HCT116 (cell line): ENCODE measurements at regions not wholly inside any gene's neighbourhood (a gene's known extent, or its start where the extent isn't known, plus 50 kb on each side); places are given as distances from the start of the nearest gene placed in this dataset.

Experiments used
- ATAC-seq: fragments of 200-7000 bp; cut with Tn5 transposase; 2 replicates; pipeline ENCODE4 v1.9.1; 2020; ENCODE audit warnings: mild to moderate bottlenecking, moderate library complexity
- BruUV-seq: library from RNA; stranded (reverse); fragments of 400-500 nt; replicated peaks from 2 replicates; lab custom pipeline; 2021; lab: Mats Ljungman, UMichigan
- CTCF ChIA-PET: fragments of 300-600 bp; sonication (Branson Sonifier 250); formaldehyde crosslinking; loops from one replicate; lab custom pipeline; 2021; ENCODE audit warnings: antibody characterized with exemption; lab: Charles Lee
- POLR2A ChIA-PET: fragments of 300-600, 350-600 bp; sonication (Branson Sonifier 250); formaldehyde crosslinking; loops from one replicate; lab custom pipeline; 2021; ENCODE audit warnings: antibody characterized with exemption; lab: Charles Lee
- RAD21 ChIA-PET, 2 experiments: fragments of 300-600 bp; sonication (Branson Sonifier 250); formaldehyde crosslinking; loops; one replicate each; lab custom pipeline; 2023; ENCODE audit warnings: low total read pairs in 2 of 2; ENCODE audit not compliant: uncharacterized antibody in 2 of 2, unreplicated experiment in 2 of 2, low non-redundant PET in 1 of 2; lab: Charles Lee
- DNase-seq: peaks from one replicate; pipeline ENCODE4 v3.0.0-alpha.2; 2010; ENCODE audit warnings: low read depth, low spot score
- H2AFZ ChIP-seq: fragments of 200-600 bp; shearing (Covaris generic), sonication (generic); 2 replicates; pipeline ENCODE4 v1.6.1; 2017; ENCODE audit warnings: low read depth, mixed run types, mixed read lengths, antibody characterized with exemption, low read length; ENCODE audit not compliant: poor library complexity, severe bottlenecking
- H3K27ac ChIP-seq: 2 replicates; pipeline ENCODE4 v1.5.1; 2012; ENCODE audit warnings: low read depth, low read length
- H3K27me3 ChIP-seq: fragments of 200-600 bp; sonication (generic); 2 replicates; pipeline ENCODE4 v1.6.1; 2016; ENCODE audit warnings: mixed run types, low read length, mixed read lengths; ENCODE audit not compliant: insufficient read depth
- H3K36me3 ChIP-seq, 2 experiments: fragments of 200-500 bp in 1 of 2; fragments of 200-600 bp in 1 of 2; sonication (Bioruptor generic) in 1 of 2; sonication (generic) in 1 of 2; 2 replicates each; pipeline versions ENCODE4 v1.5.1 to v1.6.1; 2014 to 2016; ENCODE audit warnings: low read length in 2 of 2, inconsistent platforms in 1 of 2, mixed read lengths in 1 of 2, mixed run types in 1 of 2; ENCODE audit not compliant: insufficient read depth in 2 of 2, control insufficient read depth in 1 of 2
- H3K4me1 ChIP-seq, 2 experiments: fragments of 200-600 bp in 1 of 2; sonication (generic) in 1 of 2; 2 replicates each; pipeline versions ENCODE4 v1.5.1 to v1.6.1; 2012 to 2017; ENCODE audit warnings: low read length in 2 of 2, inconsistent platforms in 1 of 2, mild to moderate bottlenecking in 1 of 2, mixed read lengths in 1 of 2, mixed run types in 1 of 2, moderate library complexity in 1 of 2; ENCODE audit not compliant: insufficient read depth in 2 of 2, control insufficient read depth in 1 of 2
- H3K4me2 ChIP-seq: fragments of 200-600 bp; sonication (generic); 2 replicates; pipeline ENCODE4 v1.6.1; 2017; ENCODE audit warnings: mixed run types, low read length, mixed read lengths
- H3K4me3 ChIP-seq, 2 experiments: fragments of 200-600 bp in 1 of 2; sonication (generic) in 1 of 2; replicated peaks in 1 of 2; 2 replicates each; pipeline ENCODE4 v1.5.1; 2011 to 2016; ENCODE audit warnings: low read length in 2 of 2, control low read depth in 1 of 2, low read depth in 1 of 2, mild to moderate bottlenecking in 1 of 2, mixed read lengths in 1 of 2, mixed run types in 1 of 2
- H3K79me2 ChIP-seq: fragments of 200-600 bp; sonication (generic); 2 replicates; pipeline ENCODE4 v1.6.1; 2017; ENCODE audit warnings: mild to moderate bottlenecking, mixed run types, low read length, moderate library complexity, mixed read lengths; ENCODE audit not compliant: insufficient read depth
- H3K9ac ChIP-seq: fragments of 200-600 bp; sonication (generic); 2 replicates; pipeline ENCODE4 v1.6.1; 2016; ENCODE audit warnings: low read length, mixed read lengths
- H3K9me2 ChIP-seq: fragments of 200-600 bp; sonication (generic), shearing (Covaris generic); 2 replicates; pipeline ENCODE4 v1.6.1; 2017; ENCODE audit warnings: mixed run types, mild to moderate bottlenecking, moderate library complexity; ENCODE audit not compliant: insufficient read depth
- H3K9me3 ChIP-seq, 2 experiments: fragments of 200-500 bp in 1 of 2; fragments of 200-600 bp in 1 of 2; sonication (Bioruptor generic) in 1 of 2; sonication (generic) in 1 of 2; 2 replicates each; pipeline ENCODE4 v1.6.1; 2014 to 2017; ENCODE audit warnings: low read length in 2 of 2, mixed read lengths in 2 of 2, inconsistent platforms in 1 of 2, low read depth in 1 of 2, mild to moderate bottlenecking in 1 of 2, mixed run types in 1 of 2, moderate library complexity in 1 of 2; ENCODE audit not compliant: control insufficient read depth in 1 of 2, insufficient read depth in 1 of 2
- H4K20me1 ChIP-seq: fragments of 200-600 bp; sonication (generic), shearing (Covaris generic); 2 replicates; pipeline ENCODE4 v1.6.1; 2017; ENCODE audit warnings: mixed run types, mild to moderate bottlenecking, moderate library complexity; ENCODE audit not compliant: insufficient read depth
- CEBPB ChIP-seq: IDR thresholded peaks from 2 replicates; pipeline ENCODE4 v1.6.1; 2012; ENCODE audit warnings: low read depth
- ELF1 ChIP-seq: IDR thresholded peaks from 2 replicates; pipeline ENCODE4 v1.6.1; 2012; ENCODE audit warnings: low read depth, borderline replicate concordance
- FOSL1 ChIP-seq: IDR thresholded peaks from 2 replicates; pipeline ENCODE4 v1.6.1; 2012; ENCODE audit warnings: low read depth
- JUND ChIP-seq: IDR thresholded peaks from 2 replicates; pipeline ENCODE4 v1.6.1; 2012
- POLR2A ChIP-seq: IDR thresholded peaks from 2 replicates; pipeline ENCODE4 v1.7.0; 2011; ENCODE audit warnings: borderline replicate concordance; ENCODE audit not compliant: insufficient read depth, insufficient read length; ENCODE audit errors: extremely low read depth
- RAD21 ChIP-seq: IDR thresholded peaks from 2 replicates; pipeline ENCODE4 v1.6.1; 2012; ENCODE audit warnings: low read depth, mild to moderate bottlenecking
- SIN3A ChIP-seq: IDR thresholded peaks from 2 replicates; pipeline ENCODE4 v1.6.1; 2012; ENCODE audit warnings: low read depth
- ZFX ChIP-seq: fragments of 450-650 bp; IDR thresholded peaks from 2 replicates; pipeline ENCODE4 v1.6.1; 2017
- ZNF274 ChIP-seq: fragments of 200-500 bp; sonication (Bioruptor generic); IDR thresholded peaks from 2 replicates; pipeline ENCODE4 v1.6.1; 2014; ENCODE audit warnings: mild to moderate bottlenecking, low read depth, low read length, inconsistent platforms
- intact Hi-C: fragments of 100-400 bp; cut with micrococcal nuclease; formaldehyde crosslinking; loops from 2 replicates; pipeline ENCODE4 v1.10.0; 2022
- TF ChIP-seq, protein P1 (sequence below), 3 experiments: fragments of 200-600 bp in 1 of 3; sonication (generic) in 1 of 3; IDR thresholded peaks in 2 of 3; conservative IDR thresholded peaks in 1 of 3; 2 replicates each; pipeline ENCODE4 v1.5.1; 2012 to 2017; ENCODE audit warnings: low read depth in 2 of 3, low read length in 2 of 3, antibody characterized with exemption in 1 of 3, borderline replicate concordance in 1 of 3, control low read depth in 1 of 3, mild to moderate bottlenecking in 1 of 3, mixed read lengths in 1 of 3, mixed run types in 1 of 3, moderate library complexity in 1 of 3; ENCODE audit not compliant: insufficient read depth in 1 of 3
- TF ChIP-seq, protein P2 (sequence below): IDR thresholded peaks from 2 replicates; pipeline ENCODE4 v1.6.1; 2012
- TF ChIP-seq, protein P3 (sequence below): IDR thresholded peaks from 2 replicates; pipeline ENCODE4 v1.6.1; 2012; ENCODE audit warnings: low read depth
- TF ChIP-seq, protein P4 (sequence below): IDR thresholded peaks from 2 replicates; pipeline ENCODE4 v1.6.1; 2012

DNA sequence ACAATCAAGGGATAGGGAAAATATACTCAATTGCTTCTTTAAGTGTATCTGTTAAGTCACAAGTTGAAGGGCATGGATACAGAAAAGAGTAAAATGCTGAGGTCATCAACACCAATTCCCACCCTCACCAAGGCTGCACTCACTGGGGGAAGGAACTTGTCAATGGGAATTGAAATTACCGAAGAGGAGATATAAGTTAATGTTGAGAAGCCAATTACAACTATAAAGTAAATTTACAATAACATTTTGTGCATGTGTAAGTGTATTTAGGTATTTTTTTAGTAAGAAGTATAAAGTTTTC lies 255.1 kb upstream of the KCNIP4 start:
- H4K20me1 ChIP-seq, result no peaks in the 10 kb centered on the region
- no peak for ATAC-seq

DNA sequence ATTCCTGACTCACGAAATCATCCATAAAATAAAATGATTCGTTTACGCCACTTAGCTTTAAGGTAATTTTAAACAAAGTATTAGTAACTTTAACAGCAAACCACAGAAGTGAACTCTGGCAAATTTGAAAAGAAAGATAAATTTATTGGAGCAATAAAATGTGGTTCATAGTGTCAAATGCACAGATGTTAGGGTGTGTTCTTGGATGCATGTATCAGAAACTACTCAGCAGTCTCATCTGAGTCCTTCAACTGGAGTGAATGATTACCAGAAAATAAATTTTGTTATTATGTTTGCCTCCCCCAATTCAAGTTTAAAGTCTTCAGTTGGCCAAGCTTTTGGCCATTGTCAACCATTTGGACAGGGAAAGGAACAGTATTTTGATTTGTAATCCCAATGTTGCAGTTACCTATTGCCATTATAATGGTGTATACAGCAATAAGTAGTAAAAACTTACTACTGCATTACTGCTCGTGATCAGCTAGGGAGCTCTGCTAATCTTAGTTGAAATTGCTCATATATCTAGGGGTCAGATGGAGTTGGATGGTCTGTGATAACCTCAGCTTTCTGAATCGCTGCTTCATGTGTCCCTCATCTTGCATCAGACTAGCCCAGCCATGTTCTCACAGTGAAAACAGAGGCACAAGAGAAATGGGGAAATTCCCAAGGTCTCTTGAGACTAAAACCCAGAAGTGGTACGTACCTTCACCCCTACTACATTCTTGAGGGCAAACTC lies 254.6 kb upstream of the KCNIP4 start:
- H3K9ac ChIP-seq, result no peak overlapping the region
- ATAC-seq (no peak), DNase-seq (no peak)
- POLR2A ChIA-PET, result no interaction called here
- H3K79me2 ChIP-seq, result no peaks in the 10 kb centered on the region
- no peaks in the 10 kb centered on the region for H3K4me1 ChIP-seq
- H2AFZ ChIP-seq, result no peak overlapping the region
- no peak overlapping the region for H3K4me3 ChIP-seq
- H3K27me3 ChIP-seq, result no peaks in the 10 kb centered on the region; the same call in 1 of the 2 replicates
- H3K9me2 ChIP-seq, result no peaks in the 10 kb centered on the region
- H3K9me3 ChIP-seq, result no peaks in the 10 kb centered on the region
- intact Hi-C loops, result no loop called here
- no TSS peak for BruUV-seq
- TF ChIP-seq ZFX, result no peak
- TF ChIP-seq ZNF274, result no peak
- TF ChIP-seq, protein P1, sequence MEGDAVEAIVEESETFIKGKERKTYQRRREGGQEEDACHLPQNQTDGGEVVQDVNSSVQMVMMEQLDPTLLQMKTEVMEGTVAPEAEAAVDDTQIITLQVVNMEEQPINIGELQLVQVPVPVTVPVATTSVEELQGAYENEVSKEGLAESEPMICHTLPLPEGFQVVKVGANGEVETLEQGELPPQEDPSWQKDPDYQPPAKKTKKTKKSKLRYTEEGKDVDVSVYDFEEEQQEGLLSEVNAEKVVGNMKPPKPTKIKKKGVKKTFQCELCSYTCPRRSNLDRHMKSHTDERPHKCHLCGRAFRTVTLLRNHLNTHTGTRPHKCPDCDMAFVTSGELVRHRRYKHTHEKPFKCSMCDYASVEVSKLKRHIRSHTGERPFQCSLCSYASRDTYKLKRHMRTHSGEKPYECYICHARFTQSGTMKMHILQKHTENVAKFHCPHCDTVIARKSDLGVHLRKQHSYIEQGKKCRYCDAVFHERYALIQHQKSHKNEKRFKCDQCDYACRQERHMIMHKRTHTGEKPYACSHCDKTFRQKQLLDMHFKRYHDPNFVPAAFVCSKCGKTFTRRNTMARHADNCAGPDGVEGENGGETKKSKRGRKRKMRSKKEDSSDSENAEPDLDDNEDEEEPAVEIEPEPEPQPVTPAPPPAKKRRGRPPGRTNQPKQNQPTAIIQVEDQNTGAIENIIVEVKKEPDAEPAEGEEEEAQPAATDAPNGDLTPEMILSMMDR (IDR thresholded peaks at IDR 0.05 in 2 of 3, conservative IDR thresholded peaks at IDR 0.05 in 1 of 3; ENCODE audit: borderline replicate concordance in 1 of 3, insufficient read depth in 1 of 3, low read depth in 2 of 3, low read length in 2 of 3), result no peak
- no peak for TF ChIP-seq RAD21
- TF ChIP-seq, protein P2, sequence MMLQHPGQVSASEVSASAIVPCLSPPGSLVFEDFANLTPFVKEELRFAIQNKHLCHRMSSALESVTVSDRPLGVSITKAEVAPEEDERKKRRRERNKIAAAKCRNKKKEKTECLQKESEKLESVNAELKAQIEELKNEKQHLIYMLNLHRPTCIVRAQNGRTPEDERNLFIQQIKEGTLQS, result no peak
- TF ChIP-seq ELF1, result no peak
- TF ChIP-seq, protein P3, sequence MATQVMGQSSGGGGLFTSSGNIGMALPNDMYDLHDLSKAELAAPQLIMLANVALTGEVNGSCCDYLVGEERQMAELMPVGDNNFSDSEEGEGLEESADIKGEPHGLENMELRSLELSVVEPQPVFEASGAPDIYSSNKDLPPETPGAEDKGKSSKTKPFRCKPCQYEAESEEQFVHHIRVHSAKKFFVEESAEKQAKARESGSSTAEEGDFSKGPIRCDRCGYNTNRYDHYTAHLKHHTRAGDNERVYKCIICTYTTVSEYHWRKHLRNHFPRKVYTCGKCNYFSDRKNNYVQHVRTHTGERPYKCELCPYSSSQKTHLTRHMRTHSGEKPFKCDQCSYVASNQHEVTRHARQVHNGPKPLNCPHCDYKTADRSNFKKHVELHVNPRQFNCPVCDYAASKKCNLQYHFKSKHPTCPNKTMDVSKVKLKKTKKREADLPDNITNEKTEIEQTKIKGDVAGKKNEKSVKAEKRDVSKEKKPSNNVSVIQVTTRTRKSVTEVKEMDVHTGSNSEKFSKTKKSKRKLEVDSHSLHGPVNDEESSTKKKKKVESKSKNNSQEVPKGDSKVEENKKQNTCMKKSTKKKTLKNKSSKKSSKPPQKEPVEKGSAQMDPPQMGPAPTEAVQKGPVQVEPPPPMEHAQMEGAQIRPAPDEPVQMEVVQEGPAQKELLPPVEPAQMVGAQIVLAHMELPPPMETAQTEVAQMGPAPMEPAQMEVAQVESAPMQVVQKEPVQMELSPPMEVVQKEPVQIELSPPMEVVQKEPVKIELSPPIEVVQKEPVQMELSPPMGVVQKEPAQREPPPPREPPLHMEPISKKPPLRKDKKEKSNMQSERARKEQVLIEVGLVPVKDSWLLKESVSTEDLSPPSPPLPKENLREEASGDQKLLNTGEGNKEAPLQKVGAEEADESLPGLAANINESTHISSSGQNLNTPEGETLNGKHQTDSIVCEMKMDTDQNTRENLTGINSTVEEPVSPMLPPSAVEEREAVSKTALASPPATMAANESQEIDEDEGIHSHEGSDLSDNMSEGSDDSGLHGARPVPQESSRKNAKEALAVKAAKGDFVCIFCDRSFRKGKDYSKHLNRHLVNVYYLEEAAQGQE, result no peak
- TF ChIP-seq POLR2A, result no peak
- no peak for TF ChIP-seq SIN3A
- TF ChIP-seq, protein P4, sequence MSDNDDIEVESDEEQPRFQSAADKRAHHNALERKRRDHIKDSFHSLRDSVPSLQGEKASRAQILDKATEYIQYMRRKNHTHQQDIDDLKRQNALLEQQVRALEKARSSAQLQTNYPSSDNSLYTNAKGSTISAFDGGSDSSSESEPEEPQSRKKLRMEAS, result no peak
- no peak for TF ChIP-seq FOSL1
- TF ChIP-seq CEBPB, result no peak
- RAD21 ChIA-PET, result no interaction called here
- H4K20me1 ChIP-seq, result no peaks in the 10 kb centered on the region
- H3K27ac ChIP-seq, result no peak overlapping the region
- H3K4me2 ChIP-seq, result no peak overlapping the region
- CTCF ChIA-PET, result no interaction called here
- H3K36me3 ChIP-seq, result no peaks in the 10 kb centered on the region

More for the DNA sequence above, 255.1 kb upstream of the KCNIP4 start:
- TF ChIP-seq, protein P4, result no peak
- no peak for TF ChIP-seq JUND
- H3K9ac ChIP-seq, result no peak overlapping the region
- no peaks in the 10 kb centered on the region; the same call in 1 of the 2 replicates for H3K27me3 ChIP-seq
- no TSS peak for BruUV-seq
- no peak overlapping the region for H2AFZ ChIP-seq
- ChIA-PET POLR2A (no interaction called here), CTCF (no interaction called here), RAD21 (no interaction called here)
- H3K9me3 ChIP-seq, result no peaks in the 10 kb centered on the region
- no peaks in the 10 kb centered on the region for H3K79me2 ChIP-seq
- DNase-seq, result no peak
- no peaks in the 10 kb centered on the region for H3K36me3 ChIP-seq
- no peaks in the 10 kb centered on the region for H3K9me2 ChIP-seq
- intact Hi-C loops, result no loop called here
- no peak overlapping the region for H3K4me3 ChIP-seq
- H3K27ac ChIP-seq, result no peak overlapping the region
- H3K4me2 ChIP-seq, result no peak overlapping the region
- H3K4me1 ChIP-seq, result no peaks in the 10 kb centered on the region
